Stimulated activated CD8-positive, alpha-beta memory T cell treated with anti-CD3 and anti-CD28 coated beads, Interleukin-7, amount 100 ng/mL, for 24 hours (primary cell): ENCODE measurements at regions not wholly inside any gene's neighbourhood (a gene's known extent, or its start where the extent isn't known, plus 50 kb on each side); places are given as distances from the start of the nearest gene placed in this dataset.
"Not testable (repeated sequence)": the region's sequence is repeated elsewhere in the genome, so short reads cannot be mapped to it uniquely, and the experiment has no call there.

Experiments
- DNase-seq: peaks from one replicate; pipeline ENCODE4 v3.0.0-alpha.2; 2020; ENCODE audit warnings: low read depth

DNA sequence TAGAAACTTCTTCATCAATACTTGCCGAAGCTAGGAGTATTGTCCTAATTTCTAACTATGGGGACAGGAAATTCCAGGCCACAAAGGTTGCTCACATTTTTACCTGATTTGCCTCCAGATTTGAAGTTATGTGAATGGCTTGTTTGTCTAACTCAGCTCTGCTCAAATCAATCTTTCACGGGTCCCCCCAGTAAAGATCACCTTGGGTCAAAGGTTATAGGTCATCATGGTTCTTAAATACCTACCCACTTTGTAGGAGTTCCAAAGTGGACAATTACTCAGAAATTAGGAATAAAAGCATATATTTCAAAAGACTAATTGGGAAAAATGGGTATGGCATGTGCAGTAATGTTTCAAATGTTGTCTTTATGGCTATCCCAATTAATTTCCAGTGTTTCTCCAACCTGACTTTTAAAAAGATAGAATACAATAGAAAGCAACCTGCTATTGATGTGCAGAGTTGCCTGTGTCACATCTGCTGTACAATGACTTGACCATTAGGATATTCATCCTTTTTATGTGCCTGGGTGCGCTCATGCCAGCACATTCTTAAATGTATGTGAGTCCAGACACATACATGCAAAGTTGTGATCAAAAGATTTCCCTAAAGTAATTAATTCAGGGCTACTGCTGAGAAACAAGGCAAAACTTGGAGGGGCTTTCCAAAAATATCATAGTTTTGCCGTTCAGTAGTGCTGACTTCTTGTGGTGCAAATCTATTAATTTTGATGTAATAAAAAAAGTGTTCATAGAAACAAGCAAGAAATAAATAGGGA is 126.1 kb downstream of the MYCN start:
- no peak for DNase-seq

DNA sequence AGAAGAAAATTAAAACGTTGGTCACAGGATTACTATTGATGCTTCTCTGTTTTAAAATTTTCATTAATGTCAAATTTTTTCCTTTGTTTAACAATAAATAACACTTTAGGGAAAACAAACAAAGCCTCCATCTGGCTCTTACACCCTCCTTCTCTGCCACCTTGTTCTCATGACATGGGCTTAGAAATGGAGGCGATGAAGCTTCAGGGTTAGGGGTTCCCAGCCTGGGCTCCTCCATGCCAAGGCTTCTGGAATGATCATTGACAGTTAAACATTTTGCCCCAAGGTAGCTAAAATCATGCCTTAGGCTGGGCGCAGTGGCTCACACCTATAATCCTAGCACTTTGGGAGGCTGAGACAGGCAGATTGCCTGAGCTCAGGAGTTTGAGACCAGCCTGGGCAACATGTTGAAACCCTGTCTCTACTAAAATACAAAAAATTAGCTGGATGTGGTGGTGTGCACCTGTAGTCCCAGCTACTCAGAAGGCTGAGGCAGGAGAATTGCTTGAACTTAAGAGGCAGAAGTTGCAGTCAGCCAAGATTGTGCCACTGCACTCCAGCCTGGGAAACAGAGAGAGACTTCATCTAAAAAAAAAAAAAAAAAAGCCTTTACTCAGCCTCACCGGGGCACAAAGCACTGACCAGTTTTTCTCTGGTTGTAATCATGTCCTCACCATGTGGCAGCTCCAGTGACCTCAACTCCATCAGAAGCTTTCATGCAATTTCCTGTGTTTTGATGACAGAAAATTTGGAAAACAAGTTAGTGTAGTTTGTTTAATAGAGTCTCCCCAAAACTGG is 125.1 kb downstream of the MYCN start:
- DNase-seq: not testable (repeated sequence)

DNA sequence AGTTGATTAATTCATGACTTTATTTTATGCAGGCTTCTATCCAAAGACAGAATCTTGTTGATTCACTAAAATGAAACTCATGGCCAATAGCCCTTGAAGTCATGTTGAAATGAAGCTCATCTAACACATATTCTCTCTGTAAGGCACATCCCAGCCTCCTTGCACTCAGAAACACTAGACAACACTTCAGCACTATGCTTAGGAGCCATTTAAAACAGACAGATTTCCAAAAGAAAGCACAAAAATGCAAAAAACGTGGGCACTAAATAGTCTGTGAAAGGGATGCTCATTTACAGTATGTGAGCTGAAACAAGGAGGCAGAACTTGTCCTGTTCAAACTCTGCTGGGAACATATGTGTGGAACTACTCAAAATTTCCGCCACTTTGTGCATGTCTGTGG is 124.4 kb downstream of the MYCN start:
- no peak for DNase-seq

DNA sequence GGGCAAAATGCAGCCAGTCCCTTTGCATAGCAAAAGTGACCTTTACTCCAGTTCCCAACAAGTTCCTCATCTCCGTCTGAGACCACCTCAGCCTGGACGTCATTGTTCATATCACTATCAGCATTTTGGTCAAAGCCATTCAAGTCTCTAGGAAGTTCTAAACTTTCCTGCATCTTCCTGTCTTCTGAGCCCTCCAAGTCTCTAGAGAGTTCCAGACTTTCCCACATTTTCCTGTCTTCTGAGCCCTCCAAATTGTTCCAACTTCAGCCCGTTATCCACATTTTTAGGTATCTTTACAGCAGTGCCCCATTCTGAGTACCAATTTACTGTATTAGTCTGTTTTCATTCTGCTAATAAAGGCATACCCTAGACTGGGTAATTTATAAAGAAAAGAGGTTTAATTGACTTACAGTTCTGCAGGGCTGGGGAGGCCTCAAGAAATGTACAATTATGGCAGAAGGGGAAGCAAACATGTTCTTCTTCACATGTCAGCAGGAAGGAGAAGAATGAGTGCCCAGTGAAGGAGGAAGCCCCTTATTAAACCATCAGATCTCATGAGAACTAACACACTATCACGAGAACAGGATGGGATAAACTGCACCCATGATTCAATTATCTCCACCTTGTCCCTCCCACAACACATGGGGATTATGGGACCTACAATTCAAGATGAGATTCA is 123.7 kb downstream of the MYCN start:
- no peak for DNase-seq

DNA sequence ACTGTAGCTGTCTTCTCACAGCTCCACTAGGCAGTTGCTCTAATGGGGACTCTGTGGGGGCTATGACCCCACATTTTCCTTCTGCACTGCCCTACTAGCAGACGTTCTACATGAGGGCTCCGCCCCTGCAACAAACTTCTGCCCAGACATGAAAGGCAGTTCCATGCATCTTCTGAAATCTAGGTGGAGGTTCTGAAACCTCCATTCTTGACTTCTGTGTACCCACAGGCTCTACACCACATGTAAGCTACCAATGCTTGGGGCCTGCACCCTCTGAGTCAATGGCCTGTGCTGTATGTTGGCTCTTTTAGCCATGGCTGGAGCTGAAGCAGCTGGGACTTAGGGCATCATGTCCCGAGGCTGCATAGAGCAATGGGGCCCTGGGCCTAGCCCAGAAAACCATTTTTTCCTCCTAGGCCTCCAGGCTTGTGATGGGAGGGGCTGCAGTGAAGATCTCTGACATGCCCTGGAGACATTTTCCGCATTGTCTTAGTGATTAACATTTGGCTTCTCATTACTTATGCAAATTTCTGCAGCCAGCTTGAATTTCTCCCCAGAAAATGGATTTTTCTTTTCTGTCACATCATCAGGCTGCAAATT is 123.0 kb downstream of the MYCN start:
- DNase-seq: no peak

DNA sequence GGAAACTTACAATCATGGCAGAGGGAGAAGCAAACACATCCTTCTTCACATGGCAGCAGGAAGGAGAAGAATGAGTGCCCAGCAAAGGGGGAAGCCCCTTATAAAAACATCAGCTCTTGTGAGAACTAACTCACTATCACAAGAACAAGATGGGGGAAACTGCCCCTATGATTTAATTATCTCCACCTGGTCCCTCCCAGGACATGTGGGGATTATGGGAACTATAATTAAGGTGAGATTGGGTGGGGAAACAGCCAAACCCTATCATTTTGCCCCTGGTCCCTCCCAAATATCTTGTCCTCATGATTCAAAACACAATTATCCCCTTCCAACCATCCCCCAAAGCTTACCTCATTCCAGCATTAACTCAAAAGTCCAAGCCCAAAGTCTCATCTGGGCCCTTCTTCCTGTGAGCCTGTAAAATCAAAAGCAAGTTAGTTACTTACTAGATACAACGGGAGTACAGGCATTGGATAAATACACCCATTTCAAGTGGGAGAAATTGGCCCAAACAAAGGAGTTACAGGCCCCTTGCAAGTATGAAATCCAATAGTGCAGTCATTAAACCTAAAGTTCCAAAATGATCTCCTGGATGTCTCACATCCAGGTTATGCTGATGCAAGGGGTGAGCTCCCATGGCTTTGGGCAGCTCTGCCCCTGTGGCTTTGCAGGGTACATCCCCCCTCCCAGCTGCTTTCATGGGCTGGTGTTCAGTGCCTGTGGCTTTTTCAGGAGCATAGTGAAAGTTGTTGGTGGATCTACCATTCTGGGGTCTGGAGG is 122.3 kb downstream of the MYCN start:
- DNase-seq: no peak

DNA sequence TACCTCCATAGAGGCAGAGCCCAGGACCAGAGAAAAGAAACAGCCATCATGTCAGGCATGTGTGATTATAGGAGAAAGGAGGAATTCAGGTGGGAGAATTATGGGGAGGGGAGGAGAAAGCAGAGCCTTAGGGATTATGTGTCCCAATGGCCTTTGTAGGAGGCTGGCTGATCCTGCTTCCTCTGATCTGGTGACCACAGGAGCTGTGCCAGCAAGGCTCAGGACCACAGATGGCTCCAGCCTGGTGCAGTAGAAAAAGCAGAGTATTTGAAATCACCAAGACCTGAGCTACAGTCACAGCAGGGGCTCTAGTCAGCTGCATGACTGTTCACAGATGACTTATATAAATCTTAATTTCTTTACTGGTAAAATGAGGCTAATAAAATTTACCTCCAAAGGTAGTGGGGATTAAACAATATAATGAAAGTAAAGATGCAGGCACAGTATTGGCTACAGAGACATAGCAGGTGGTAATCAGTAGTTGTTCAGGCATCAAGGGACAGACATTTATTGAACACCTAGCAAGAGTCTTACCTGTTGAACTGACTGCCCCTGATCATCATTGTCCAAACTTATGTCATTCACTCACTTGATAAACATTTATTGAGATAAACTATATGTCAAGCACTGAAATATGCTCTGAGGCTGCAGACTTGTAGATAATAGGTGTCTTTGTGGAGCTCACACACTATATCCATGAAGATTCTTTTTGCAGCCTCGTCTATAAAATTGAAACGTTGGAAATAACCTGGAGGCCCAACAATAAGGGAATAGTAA is 121.3 kb downstream of the MYCN start:
- no peak for DNase-seq

DNA sequence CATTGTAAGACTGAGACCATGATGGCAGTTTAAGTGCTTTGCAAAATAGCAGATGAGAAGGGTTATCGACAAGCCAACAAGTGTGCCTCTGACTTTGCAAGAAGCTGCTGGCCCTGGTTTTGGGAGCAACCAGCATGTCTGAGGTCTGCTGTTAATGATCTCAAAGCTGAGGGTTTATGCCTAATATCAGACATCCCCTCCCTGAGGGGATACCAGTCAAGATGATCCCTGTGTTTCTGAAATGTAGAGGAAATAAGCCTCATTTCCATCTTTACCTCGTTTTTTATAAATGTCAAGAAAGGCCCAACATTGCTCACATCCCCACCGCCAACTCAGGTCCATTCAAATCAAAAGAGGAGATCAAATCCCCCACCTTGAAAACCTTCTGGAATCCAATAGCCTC is 120.6 kb downstream of the MYCN start:
- no peak for DNase-seq

DNA sequence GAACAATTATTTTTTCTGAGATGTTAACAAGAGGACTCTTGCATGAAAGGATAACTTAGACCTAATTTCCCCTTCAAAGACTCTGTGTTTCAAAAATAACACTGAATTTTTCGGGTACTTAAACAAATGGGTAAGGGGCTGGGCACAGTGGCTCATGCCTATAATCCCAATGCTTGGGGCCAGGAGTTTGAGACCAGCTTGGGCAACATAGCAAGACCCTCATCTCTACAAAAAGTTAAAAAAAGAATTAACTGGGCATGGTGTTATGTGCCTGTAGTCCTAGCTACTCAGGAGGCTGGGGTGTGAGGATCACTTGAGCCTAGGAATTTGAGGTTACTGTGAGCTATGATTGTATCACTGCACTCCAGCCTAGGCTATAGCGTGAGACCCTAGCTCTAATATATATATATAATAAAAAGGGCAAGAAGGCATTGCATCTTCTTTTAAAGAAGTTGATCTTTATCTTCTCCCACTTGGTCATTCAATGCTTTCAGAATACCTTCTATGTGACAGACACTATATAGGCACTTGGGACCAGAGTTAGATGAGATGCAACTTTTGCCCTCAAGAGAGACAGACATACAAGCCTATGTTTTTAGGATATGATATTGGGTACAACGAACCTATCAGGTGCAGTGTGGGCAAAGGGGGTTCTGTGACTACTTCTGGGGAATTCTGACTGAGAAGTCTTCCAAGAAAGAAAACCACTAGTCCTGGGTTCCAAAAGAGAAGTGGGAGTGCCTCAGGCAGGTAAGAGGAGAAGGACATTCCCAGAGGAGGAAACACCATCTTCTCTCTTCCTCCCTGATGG is 120.0 kb downstream of the MYCN start:
- no peak for DNase-seq

DNA sequence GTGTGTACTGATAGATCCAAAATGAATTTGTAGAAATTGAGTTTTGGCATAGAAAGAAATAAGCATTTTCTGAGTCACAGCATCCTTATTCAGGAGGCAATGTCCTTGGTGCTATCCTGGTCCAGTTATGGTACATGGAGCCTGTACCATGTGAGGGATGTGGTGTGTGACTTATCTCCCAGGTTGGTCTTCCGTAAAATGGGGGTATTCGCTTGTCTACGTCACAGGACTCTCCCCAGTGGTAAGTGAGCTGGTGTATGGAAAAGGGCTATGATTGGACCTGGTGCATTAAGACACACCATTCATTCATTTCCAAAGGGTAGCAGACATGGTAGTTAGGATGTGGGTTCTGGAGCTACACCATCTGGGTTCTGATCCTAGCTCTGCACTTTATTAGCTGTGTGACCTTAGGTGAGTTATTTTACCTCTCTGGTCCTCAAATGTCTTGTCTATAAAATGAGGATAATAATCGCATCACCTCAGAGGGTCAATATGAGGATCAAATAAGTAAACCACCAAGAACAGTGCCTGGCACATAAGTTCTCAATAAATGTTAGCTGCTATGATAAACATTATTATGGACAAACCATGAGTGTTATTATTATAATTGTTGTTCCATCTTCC is 119.2 kb downstream of the MYCN start:
- DNase-seq: no peak

DNA sequence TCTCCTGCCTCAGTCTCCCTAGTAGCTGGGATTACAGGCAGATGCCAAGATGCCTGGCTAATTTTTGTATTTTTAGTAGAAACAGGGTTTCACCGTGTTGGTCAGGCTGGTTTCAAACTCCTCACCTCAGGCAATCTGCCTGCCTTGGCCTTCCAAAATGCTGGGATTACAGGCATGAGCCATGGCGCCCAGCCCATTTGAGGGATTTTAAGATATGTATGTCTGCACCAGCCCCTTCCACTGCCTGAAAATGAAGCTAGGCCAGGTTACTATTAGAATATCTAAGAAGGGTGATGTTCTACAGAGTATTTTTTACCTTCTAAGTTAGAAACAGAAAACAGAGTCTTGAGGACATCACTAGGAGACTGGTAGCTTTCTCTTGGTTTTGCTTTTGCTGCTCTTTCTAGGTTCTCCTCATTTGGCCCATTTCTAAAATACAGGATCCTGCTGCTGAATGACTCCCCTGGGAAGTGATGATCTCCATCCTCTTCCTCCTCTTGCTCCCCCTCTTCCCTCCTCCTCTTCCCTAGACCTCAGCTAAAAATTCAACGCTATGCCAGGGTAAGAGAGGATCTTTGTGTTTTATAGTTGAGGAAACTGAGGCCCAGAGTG is 118.5 kb downstream of the MYCN start:
- DNase-seq: no peak

DNA sequence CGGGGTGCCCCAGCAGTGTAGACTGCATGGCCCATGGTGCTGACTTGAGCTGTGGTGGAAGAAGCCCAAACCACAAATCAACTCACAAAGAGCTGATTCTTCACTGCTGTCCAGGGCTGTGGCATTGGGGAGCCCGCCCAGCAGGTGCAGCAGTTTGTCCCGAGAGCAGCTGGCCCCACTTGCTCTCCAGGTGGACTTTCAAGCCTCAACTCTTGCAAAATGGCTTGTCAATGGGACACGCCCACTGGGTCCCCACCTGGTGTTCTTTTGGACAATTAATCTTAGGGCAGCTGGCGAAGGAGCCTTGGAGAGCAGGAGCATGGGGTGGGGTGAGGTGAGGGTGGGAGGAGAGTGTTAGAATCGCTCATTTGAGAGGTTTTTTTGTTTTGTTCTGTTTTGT is 117.9 kb downstream of the MYCN start:
- no peak for DNase-seq

DNA sequence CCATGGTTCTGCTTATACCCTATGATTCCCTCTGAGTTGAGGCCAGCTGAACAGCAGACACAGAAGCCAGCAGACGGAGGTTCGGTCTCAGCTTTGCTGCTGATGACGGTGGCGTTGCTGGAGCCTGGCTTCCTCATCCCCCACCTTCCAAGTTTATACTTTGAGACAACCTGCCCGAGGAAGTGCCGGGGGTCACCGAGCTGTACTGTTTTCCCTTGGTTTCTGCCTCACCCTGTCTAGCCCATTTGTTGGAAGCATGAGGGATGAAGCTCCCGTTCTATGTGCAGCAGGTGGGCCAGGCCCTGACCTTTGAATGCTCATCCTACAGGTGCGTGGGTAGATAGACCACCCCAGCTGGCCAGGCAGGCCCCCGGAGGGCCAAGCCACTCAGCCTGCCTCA is 117.3 kb downstream of the MYCN start:
- no peak for DNase-seq

DNA sequence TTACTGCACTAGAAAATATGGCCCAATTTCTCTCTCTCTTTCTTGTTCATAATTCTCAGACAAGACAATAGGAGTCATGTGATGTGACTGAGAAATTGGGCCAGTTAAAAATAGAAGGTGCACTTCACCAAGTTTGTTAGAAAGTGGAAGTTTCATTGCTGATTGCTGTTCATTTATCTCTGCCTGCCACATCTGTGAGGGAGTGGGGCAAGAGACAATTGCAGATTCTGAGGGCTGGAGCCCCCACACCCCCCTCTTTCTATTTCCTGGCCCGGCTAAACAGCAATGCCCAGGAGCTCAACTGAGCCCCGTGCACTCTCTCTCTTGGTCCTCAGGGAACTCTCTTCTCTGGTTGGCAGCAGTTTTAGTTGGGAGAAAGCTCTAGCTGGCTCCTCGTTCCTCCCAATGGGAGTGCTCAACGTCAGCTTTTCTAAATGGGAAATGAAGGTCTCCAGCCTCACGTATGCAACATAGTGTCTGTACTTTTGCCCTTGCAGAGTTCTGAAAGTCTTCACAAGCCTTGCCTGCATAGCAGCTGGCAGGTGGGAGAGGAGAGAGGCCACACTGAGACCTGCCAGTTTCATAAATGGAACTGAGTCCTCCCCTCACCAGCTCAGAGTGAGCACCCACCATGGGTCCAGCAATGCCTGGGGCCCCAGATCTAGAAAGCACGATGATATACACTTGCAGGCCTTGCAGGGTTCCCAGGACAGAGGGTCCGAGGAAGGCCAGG is 115.7 kb downstream of the MYCN start:
- no peak for DNase-seq

DNA sequence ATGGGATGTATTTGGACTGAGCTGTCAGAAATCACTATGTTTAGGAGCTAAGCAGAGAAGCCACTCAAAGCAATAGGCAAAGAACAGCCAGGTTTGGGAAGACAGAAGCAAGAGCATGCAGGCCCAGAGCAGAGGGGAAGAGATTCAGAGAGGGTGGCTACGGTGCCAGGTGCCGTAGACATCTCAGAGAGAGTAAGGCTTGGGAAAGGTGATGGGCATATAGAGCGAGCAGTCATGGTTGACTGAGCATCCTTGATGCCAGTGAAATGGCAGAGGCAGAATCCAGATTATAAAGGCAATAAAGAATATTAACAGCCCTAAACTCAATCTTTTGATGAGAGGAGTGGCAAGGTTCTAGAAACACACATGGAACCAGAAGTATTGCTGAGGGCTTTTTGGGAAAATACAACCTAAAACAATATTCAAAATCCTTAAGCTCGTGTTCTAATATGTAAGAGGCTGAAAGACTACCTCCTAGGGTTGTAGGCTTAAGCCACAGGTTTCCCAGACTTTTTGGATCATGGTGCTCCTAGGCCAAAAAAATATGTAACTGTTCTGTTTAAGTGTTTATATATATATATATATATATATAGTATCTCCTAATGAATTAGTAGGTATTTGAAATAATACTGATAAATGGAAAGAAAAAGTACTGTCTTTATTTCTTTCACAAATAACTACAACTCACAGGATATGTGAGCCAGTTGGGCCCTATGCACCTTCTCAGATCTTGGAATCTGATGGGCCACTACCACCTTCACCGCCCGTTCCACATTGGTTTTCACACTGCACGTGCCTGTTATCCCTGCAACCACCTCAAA is 113.3 kb downstream of the MYCN start:
- DNase-seq: no peak

DNA sequence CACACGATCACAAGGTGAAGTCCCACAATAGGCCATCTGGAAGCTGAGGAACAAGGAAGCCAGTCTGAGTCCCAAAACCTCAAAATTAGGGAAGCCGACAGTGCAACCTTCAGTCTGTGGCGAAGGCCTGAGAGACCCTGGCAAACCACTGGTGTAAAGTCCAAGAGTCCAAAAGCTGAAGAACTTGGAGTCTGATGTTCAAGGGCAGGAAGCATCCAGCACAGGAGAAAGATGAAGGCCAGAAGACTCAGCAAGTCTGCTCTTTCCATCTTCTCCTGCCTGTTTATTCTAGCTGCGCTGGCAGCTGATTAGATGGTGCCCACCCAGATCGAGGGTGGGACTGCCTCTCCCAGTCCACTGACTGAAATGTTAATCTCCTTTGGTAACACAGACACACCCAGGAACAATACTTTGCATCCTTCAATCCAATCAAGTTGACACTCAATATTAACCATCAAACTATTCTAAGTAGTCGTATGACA is 112.3 kb downstream of the MYCN start:
- DNase-seq: not testable (repeated sequence)

DNA sequence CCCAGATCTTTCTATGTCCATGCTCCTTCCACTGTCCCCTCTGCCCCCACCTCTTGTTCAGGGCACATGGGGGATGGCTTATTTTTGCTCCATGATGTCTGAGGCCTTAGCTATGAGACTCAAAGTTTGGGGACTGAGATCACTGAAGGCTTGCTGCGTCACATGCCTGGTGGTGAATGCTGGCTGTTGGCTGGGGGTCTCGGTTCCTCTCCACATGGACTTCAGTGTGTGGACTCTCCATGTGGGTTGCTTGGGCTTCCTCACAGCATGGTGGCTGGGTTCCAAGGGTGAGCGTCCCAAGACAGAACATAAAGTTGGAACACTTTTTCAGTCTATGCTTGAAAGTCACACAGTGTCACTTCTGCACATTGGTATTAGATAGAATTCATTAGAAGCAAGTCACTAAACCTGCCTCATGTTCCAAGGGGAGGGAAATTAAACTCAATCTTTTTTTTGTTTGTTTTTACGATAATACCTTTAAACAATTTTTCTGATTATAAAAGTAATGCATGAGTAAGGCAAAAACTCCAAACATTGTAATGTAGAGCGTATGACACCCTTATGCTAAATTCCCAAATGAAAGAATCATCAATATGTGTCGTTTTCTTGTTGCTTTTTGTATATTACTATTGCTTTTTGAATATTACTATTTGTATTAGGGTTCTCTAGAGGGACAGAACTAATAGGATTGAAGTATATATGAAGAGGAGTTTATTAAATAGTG is 111.7 kb downstream of the MYCN start:
- no peak for DNase-seq
